Hepatocyte (in vitro differentiated cells): ENCODE measurements at regions not wholly inside any gene's neighbourhood (a gene's known extent, or its start where the extent isn't known, plus 50 kb on each side); places are given as distances from the start of the nearest gene placed in this dataset.

Source experiments
- CTCF ChIP-seq: fragments of 200-600 bp; sonication (generic); IDR thresholded peaks from 2 replicates; pipeline ENCODE4 v1.5.1; 2016; ENCODE audit warnings: antibody characterized with exemption, mild to moderate bottlenecking; ENCODE audit not compliant: poor library complexity
- EZH2 ChIP-seq: fragments of 200-600 bp; sonication (generic); IDR thresholded peaks from 2 replicates; pipeline ENCODE4 v1.6.1; 2016; ENCODE audit warnings: antibody characterized with exemption, mild to moderate bottlenecking, borderline replicate concordance
- EZH2phosphoT487 ChIP-seq: fragments of 200-600 bp; sonication (generic); IDR thresholded peaks from one replicate; pipeline ENCODE4 v1.6.1; 2018; ENCODE audit warnings: antibody characterized with exemption, mild to moderate bottlenecking, low read depth, moderate library complexity; ENCODE audit not compliant: unreplicated experiment, severe bottlenecking

GRCh38 chr5:102139029-102139428 is 157.1 kb downstream of the SLCO4C1 start:
- TF ChIP-seq CTCF (no peak), EZH2 (no peak), EZH2phosphoT487 (no peak)
